ENCODE measurements at regions not wholly inside any gene's neighbourhood (a gene's known extent, or its start where the extent isn't known, plus 50 kb on each side); places are given as distances from the start of the nearest gene placed in this dataset.

DNA sequence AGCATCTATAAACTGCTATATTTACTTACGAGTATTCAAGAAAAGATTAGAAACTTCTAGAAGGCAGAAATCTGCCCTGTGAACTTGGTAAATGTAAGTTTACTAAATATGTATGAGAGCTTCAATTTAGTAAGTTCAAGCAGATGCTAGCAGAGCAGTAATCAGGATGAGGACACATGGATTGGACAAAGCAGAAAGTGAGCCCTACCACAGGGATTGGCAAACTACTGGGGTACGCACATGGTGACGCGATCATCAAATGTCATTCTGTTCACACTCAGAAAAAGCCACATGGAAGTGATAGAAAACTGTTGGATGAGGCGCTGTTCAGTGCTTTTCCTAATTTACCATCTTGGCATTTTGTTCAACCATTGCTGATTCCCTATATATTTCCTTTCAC lies 360.2 kb upstream of the ZNF385D start:
- no peak overlapping the region for H3K4me3 ChIP-seq (replicated peaks in 1 of 2; ENCODE audit: low read depth in 1 of 2, low read length in 2 of 2)
- no peaks in the 10 kb centered on the region for H4K20me1 ChIP-seq (ENCODE audit: insufficient read depth)
- no peaks in the 10 kb centered on the region for H3K79me2 ChIP-seq (ENCODE audit: insufficient read depth, low read length)
- ATAC-seq (no peak), DNase-seq (ENCODE audit: low read depth, low spot score) (no peak)
- no peaks in the 10 kb centered on the region for H3K36me3 ChIP-seq (ENCODE audit: control insufficient read depth in 1 of 2, insufficient read depth in 2 of 2, low read length in 2 of 2)
- H2AFZ ChIP-seq (ENCODE audit: low read depth, low read length, poor library complexity, severe bottlenecking): no peak overlapping the region
- intact Hi-C loops (cut with micrococcal nuclease): no loop called here
- TF ChIP-seq ZNF274 (IDR thresholded peaks at IDR 0.05; ENCODE audit: low read depth, low read length) (no peak), POLR2AphosphoS5 (IDR thresholded peaks at IDR 0.05; ENCODE audit: low read depth, low read length) (no peak)
- ChIA-PET POLR2A (no interaction called here), RAD21 (ENCODE audit: low non-redundant PET in 1 of 2, low total read pairs in 2 of 2, uncharacterized antibody in 2 of 2, unreplicated experiment in 2 of 2) (no interaction called here), CTCF (no interaction called here)
- no peak overlapping the region for H3K9ac ChIP-seq (ENCODE audit: low read length)
- no peaks in the 10 kb centered on the region for H3K4me1 ChIP-seq (ENCODE audit: control insufficient read depth in 1 of 2, insufficient read depth in 2 of 2, low read length in 2 of 2)
- no peak overlapping the region for H3K4me2 ChIP-seq (ENCODE audit: low read length)
- H3K9me2 ChIP-seq (ENCODE audit: insufficient read depth): no peaks in the 10 kb centered on the region
- no peak overlapping the region for H3K27ac ChIP-seq (ENCODE audit: low read depth, low read length)
- peaks cover 0 to 6% of the 10 kb centered on the region in 2 experiments; a peak in 1 of 4 replicates for H3K9me3 ChIP-seq (ENCODE audit: control insufficient read depth in 1 of 2, insufficient read depth in 1 of 2, low read depth in 1 of 2, low read length in 2 of 2)
- no TSS peak for BruUV-seq (replicated peaks)
- no peaks in the 10 kb centered on the region for H3K27me3 ChIP-seq (ENCODE audit: insufficient read depth, low read length)

DNA sequence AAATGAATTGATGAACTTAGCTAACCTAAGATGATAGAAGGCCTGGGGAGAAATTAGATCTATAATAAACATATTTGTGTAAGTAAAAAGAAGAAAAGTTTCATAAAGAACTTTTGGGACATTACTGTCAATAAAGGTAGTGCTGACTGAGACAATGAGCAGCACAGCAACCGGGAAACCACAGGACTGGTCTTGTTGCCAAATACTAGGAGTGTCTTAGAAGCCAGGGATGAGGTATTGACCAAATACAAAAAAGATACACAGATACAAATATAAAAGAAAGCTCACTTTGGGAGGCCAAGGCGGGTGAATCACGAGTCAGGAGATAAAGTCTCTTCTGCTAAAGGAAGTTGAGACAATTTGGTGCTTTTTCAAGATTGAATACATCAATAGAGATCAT lies 362.4 kb upstream of the ZNF385D start:
- Histone ChIP-seq H3K4me2 (ENCODE audit: low read length) (no peak overlapping the region), H3K27me3 (ENCODE audit: insufficient read depth, low read length) (no peaks in the 10 kb centered on the region), H3K4me1 (ENCODE audit: control insufficient read depth in 1 of 2, insufficient read depth in 2 of 2, low read length in 2 of 2) (no peaks in the 10 kb centered on the region), H3K9me2 (ENCODE audit: insufficient read depth) (no peaks in the 10 kb centered on the region), H2AFZ (ENCODE audit: low read depth, low read length, poor library complexity, severe bottlenecking) (no peak overlapping the region), H3K79me2 (ENCODE audit: insufficient read depth, low read length) (no peaks in the 10 kb centered on the region), H4K20me1 (ENCODE audit: insufficient read depth) (no peaks in the 10 kb centered on the region), H3K9ac (ENCODE audit: low read length) (no peak overlapping the region), H3K4me3 (replicated peaks in 1 of 2; ENCODE audit: low read depth in 1 of 2, low read length in 2 of 2) (no peak overlapping the region), H3K9me3 (ENCODE audit: control insufficient read depth in 1 of 2, insufficient read depth in 1 of 2, low read depth in 1 of 2, low read length in 2 of 2) (no peaks in the 10 kb centered on the region), H3K27ac (ENCODE audit: low read depth, low read length) (no peak overlapping the region), H3K36me3 (ENCODE audit: control insufficient read depth in 1 of 2, insufficient read depth in 2 of 2, low read length in 2 of 2) (no peaks in the 10 kb centered on the region)
- CTCF ChIA-PET: no interaction called here
- DNase-seq (ENCODE audit: low read depth, low spot score) (no peak), ATAC-seq (no peak)
- no TSS peak for BruUV-seq (replicated peaks)
- intact Hi-C loops (cut with micrococcal nuclease): no loop called here
- RAD21 ChIA-PET (ENCODE audit: low non-redundant PET in 1 of 2, low total read pairs in 2 of 2, uncharacterized antibody in 2 of 2, unreplicated experiment in 2 of 2): no interaction called here
- POLR2A ChIA-PET: no interaction called here
- TF ChIP-seq ELF1 (IDR thresholded peaks at IDR 0.05; ENCODE audit: borderline replicate concordance, low read depth) (no peak), CBX3 (IDR thresholded peaks at IDR 0.05; ENCODE audit: low read depth) (no peak), RAD21 (IDR thresholded peaks at IDR 0.05; ENCODE audit: low read depth) (no peak), CEBPB (IDR thresholded peaks at IDR 0.05; ENCODE audit: low read depth) (no peak), POLR2AphosphoS5 (IDR thresholded peaks at IDR 0.05; ENCODE audit: low read depth, low read length) (no peak), EZH2 (IDR thresholded peaks at IDR 0.05) (no peak), JUND (IDR thresholded peaks at IDR 0.05) (no peak), ZFX (IDR thresholded peaks at IDR 0.05) (no peak), SP1 (IDR thresholded peaks at IDR 0.05; ENCODE audit: low read depth) (no peak), ZNF274 (IDR thresholded peaks at IDR 0.05; ENCODE audit: low read depth, low read length) (no peak), EGR1 (IDR thresholded peaks at IDR 0.05; ENCODE audit: low read depth) (no peak), POLR2A (IDR thresholded peaks at IDR 0.05; ENCODE audit: borderline replicate concordance, extremely low read depth, insufficient read depth, insufficient read length) (no peak), ZBTB33 (IDR thresholded peaks at IDR 0.05; ENCODE audit: extremely low read depth, insufficient replicate concordance, low read length) (no peak), SRF (IDR thresholded peaks at IDR 0.05; ENCODE audit: low read depth) (no peak), SIN3A (IDR thresholded peaks at IDR 0.05; ENCODE audit: low read depth) (no peak)
- TF ChIP-seq, protein P1, sequence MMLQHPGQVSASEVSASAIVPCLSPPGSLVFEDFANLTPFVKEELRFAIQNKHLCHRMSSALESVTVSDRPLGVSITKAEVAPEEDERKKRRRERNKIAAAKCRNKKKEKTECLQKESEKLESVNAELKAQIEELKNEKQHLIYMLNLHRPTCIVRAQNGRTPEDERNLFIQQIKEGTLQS (IDR thresholded peaks at IDR 0.05): no peak
- TF ChIP-seq, protein P2, sequence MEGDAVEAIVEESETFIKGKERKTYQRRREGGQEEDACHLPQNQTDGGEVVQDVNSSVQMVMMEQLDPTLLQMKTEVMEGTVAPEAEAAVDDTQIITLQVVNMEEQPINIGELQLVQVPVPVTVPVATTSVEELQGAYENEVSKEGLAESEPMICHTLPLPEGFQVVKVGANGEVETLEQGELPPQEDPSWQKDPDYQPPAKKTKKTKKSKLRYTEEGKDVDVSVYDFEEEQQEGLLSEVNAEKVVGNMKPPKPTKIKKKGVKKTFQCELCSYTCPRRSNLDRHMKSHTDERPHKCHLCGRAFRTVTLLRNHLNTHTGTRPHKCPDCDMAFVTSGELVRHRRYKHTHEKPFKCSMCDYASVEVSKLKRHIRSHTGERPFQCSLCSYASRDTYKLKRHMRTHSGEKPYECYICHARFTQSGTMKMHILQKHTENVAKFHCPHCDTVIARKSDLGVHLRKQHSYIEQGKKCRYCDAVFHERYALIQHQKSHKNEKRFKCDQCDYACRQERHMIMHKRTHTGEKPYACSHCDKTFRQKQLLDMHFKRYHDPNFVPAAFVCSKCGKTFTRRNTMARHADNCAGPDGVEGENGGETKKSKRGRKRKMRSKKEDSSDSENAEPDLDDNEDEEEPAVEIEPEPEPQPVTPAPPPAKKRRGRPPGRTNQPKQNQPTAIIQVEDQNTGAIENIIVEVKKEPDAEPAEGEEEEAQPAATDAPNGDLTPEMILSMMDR (IDR thresholded peaks at IDR 0.05 in 2 of 3, conservative IDR thresholded peaks at IDR 0.05 in 1 of 3; ENCODE audit: borderline replicate concordance in 1 of 3, insufficient read depth in 1 of 3, low read depth in 2 of 3, low read length in 2 of 3): no peak
